Right lobe of liver (tissue), 6 donors: ENCODE measurements at regions not wholly inside any gene's neighbourhood (a gene's known extent, or its start where the extent isn't known, plus 50 kb on each side); places are given as distances from the start of the nearest gene placed in this dataset.
A peak's percentile ranks its signal among the peaks of the same experiment; 100 is the strongest.

Experiments used
- ATAC-seq, 4 donors: fragments of 200-7000 bp; cut with Tn5 transposase; one replicate each; pipeline ENCODE4 v1.9.1; 2020; ENCODE audit warnings: mild to moderate bottlenecking in 4 of 4, moderate library complexity in 4 of 4
- DNase-seq, 3 donors: peaks; one replicate each; pipeline ENCODE4 v3.0.0-alpha.2; 2020
- H3K27ac ChIP-seq, 3 donors: fragments of 200-600 bp; one replicate each; pipeline ENCODE4 v1.8.0; 2022
- H3K27me3 ChIP-seq, 2 donors: fragments of 200-600 bp; one replicate each; pipeline ENCODE4 v1.8.0; 2022
- H3K36me3 ChIP-seq, 4 donors: fragments of 200-600 bp; sonication (generic) in 1 of 4; one replicate each; pipeline versions ENCODE4 v1.5.1 to v1.8.0; 2017 to 2022; ENCODE audit warnings: control low read depth in 1 of 4
- H3K4me1 ChIP-seq, 4 donors: fragments of 200-600 bp; sonication (generic) in 1 of 4; one replicate each; pipeline versions ENCODE4 v1.5.1 to v1.8.0; 2017 to 2022; ENCODE audit warnings: control low read depth in 1 of 4
- H3K4me3 ChIP-seq, 3 donors: fragments of 200-600 bp; one replicate each; pipeline ENCODE4 v1.8.0; 2022
- H3K9me3 ChIP-seq, 4 donors: fragments of 200-600 bp; sonication (generic) in 1 of 4; one replicate each; pipeline versions ENCODE4 v1.5.1 to v1.8.0; 2017 to 2022; ENCODE audit warnings: control low read depth in 1 of 4
- CTCF ChIP-seq, 4 donors: fragments of 200-600 bp in 3 of 4; fragments of 450-650 bp in 1 of 4; IDR thresholded peaks; one replicate each; pipeline versions ENCODE4 v1.5.1 to v1.8.0; 2016 to 2022; ENCODE audit warnings: antibody characterized with exemption in 4 of 4, mild to moderate bottlenecking in 2 of 4
- POLR2A ChIP-seq: fragments of 450-650 bp; IDR thresholded peaks from one replicate; pipeline ENCODE4 v1.6.1; 2017; ENCODE audit warnings: antibody characterized with exemption, mild to moderate bottlenecking
- WGBS: methylation state at CpG from one replicate; pipeline ENCODE4 v1.1.6; 2018; ENCODE audit warnings: low coverage, low lambda C conversion rate; ENCODE audit not compliant: insufficient coverage; ENCODE audit errors: missing lambda C conversion rate; 5-methylcytosine and 5-hydroxymethylcytosine counted together
- intact Hi-C, 2 donors: fragments of 100-400 bp; cut with DNase I; formaldehyde crosslinking; loops; one replicate each; pipeline versions ENCODE4 v1.11.2 to v1.14.1; 2022
- donor health status: DM: no; HTN: yes; CAD: no.
- donor health status: DM: no; HTN: no; CAD: no.
- donor health status: DM: no; HTN: no; CAD: no.
- donor health status: DM: no; HTN: yes; CAD: no.
- donor health status: DM: no; HTN: yes; CAD: no.

- no peaks in the 10 kb centered on the region for H3K36me3 ChIP-seq
- H3K9me3 ChIP-seq, result no peaks in the 10 kb centered on the region
- WGBS, result 92% methylated on average over 7 of the region's 21 CpGs
- H3K27ac ChIP-seq, result no peak overlapping the region
- TF ChIP-seq CTCF (IDR thresholded peaks at IDR 0.05), result no peak
- no peak for TF ChIP-seq POLR2A
- DNase-seq, result no peak
- H3K4me3 ChIP-seq, result no peak overlapping the region
- peaks cover 0 to 1% (median 0%) of the 10 kb centered on the region in 4 donors for H3K4me1 ChIP-seq
- no peak for ATAC-seq
- H3K27me3 ChIP-seq, result no peaks in the 10 kb centered on the region
- intact Hi-C loops, result no loop called here
These were observed 367.8 kb downstream of the EMP1 start for GRCh38 chr12:13564266-13564810.

- Histone ChIP-seq H3K27me3 (no peaks in the 10 kb centered on the region), H3K9me3 (no peaks in the 10 kb centered on the region), H3K36me3 (no peaks in the 10 kb centered on the region), H3K4me3 (no peak overlapping the region), H3K27ac (no peak overlapping the region), H3K4me1 (peaks cover 0 to 8% (median 0%) of the 10 kb centered on the region in 4 donors)
- TF ChIP-seq CTCF (IDR thresholded peaks at IDR 0.05) (no peak), POLR2A (no peak)
- intact Hi-C loops, result no loop called here
- no peak for ATAC-seq
- WGBS, result 98% methylated on average over 11 of the region's 29 CpGs
- DNase-seq, result no peak
These were observed 367.2 kb downstream of the EMP1 start for GRCh38 chr12:13563743-13564125.

GRCh38 chr12:13562915-13563742 lies 366.6 kb downstream of the EMP1 start:
- no peaks in the 10 kb centered on the region for H3K9me3 ChIP-seq
- no peaks in the 10 kb centered on the region for H3K36me3 ChIP-seq
- ATAC-seq (no peak), DNase-seq (no peak)
- H3K27ac ChIP-seq, result no peak overlapping the region
- H3K4me1 ChIP-seq, result peaks cover 0 to 9% (median 0%) of the 10 kb centered on the region in 4 donors
- intact Hi-C loops, result no loop called here
- no peak overlapping the region for H3K4me3 ChIP-seq
- TF ChIP-seq POLR2A, result no peak
- no peak for TF ChIP-seq CTCF (IDR thresholded peaks at IDR 0.05)
- WGBS, result 80% methylated on average over 4 of the region's 53 CpGs
- no peaks in the 10 kb centered on the region for H3K27me3 ChIP-seq

- ATAC-seq (peak in 1 of 4 donors; percentile 31), DNase-seq (no peak)
- Histone ChIP-seq H3K36me3 (no peaks in the 10 kb centered on the region), H3K4me3 (no peak overlapping the region), H3K9me3 (no peaks in the 10 kb centered on the region), H3K27me3 (no peaks in the 10 kb centered on the region), H3K27ac (no peak overlapping the region), H3K4me1 (peaks cover 0 to 9% (median 0%) of the 10 kb centered on the region in 4 donors)
- 41% methylated on average over 4 of the region's 4 CpGs for WGBS
- intact Hi-C loops, result no loop called here
- TF ChIP-seq CTCF (IDR thresholded peaks at IDR 0.05) (no peak), POLR2A (no peak)
These were observed 365.4 kb downstream of the EMP1 start for GRCh38 chr12:13561923-13562322.
